Osteoblast (primary cell): ENCODE measurements at regions not wholly inside any gene's neighbourhood (a gene's known extent, or its start where the extent isn't known, plus 50 kb on each side); places are given as distances from the start of the nearest gene placed in this dataset.
"Not testable (repeated sequence)": the region's sequence is repeated elsewhere in the genome, so short reads cannot be mapped to it uniquely, and the experiment has no call there.

Source experiments
- DNase-seq: peaks from one replicate; pipeline ENCODE4 v3.0.0; 2011; ENCODE audit warnings: low spot score, mixed read lengths; ENCODE audit not compliant: insufficient read length; ENCODE audit errors: missing footprints
- H2AFZ ChIP-seq: 2 replicates; pipeline ENCODE4 v1.6.0; 2011; ENCODE audit warnings: mild to moderate bottlenecking, low read length
- H3K27ac ChIP-seq: 2 replicates; pipeline ENCODE4 v1.5.1; 2011; ENCODE audit warnings: mild to moderate bottlenecking, low read depth, low read length, moderate library complexity
- H3K27me3 ChIP-seq: 2 replicates; pipeline ENCODE4 v1.6.0; 2012; ENCODE audit warnings: mild to moderate bottlenecking, control low read depth, inconsistent platforms, low read length, moderate library complexity; ENCODE audit not compliant: insufficient read depth
- H3K36me3 ChIP-seq: 2 replicates; pipeline ENCODE4 v1.5.1; 2011; ENCODE audit warnings: mild to moderate bottlenecking, low read length, control low read depth, moderate library complexity; ENCODE audit not compliant: insufficient read depth
- H3K4me1 ChIP-seq: 2 replicates; pipeline ENCODE4 v1.5.1; 2011; ENCODE audit warnings: mild to moderate bottlenecking, low read length, control low read depth, moderate library complexity; ENCODE audit not compliant: insufficient read depth
- H3K4me2 ChIP-seq: 2 replicates; pipeline ENCODE4 v1.6.0; 2011; ENCODE audit warnings: mild to moderate bottlenecking, low read length; ENCODE audit not compliant: insufficient read depth
- H3K4me3 ChIP-seq: fragments of 200-600 bp; sonication (generic); 3 replicates; pipeline ENCODE4 v1.5.1; 2012; ENCODE audit warnings: mild to moderate bottlenecking, low read length, inconsistent platforms; ENCODE audit not compliant: insufficient read depth
- H3K79me2 ChIP-seq: 2 replicates; pipeline ENCODE4 v1.6.0; 2012; ENCODE audit warnings: mild to moderate bottlenecking, low read length, control low read depth, inconsistent platforms; ENCODE audit not compliant: insufficient read depth
- H3K9me3 ChIP-seq: 2 replicates; pipeline ENCODE4 v1.5.1; 2011; ENCODE audit warnings: low read depth, low read length, control low read depth
- H4K20me1 ChIP-seq: 2 replicates; pipeline ENCODE4 v1.6.0; 2012; ENCODE audit warnings: mild to moderate bottlenecking, low read length, control low read depth; ENCODE audit not compliant: insufficient read depth
- CTCF ChIP-seq: IDR thresholded peaks from 2 replicates; pipeline ENCODE4 v1.5.1; 2011; ENCODE audit warnings: mild to moderate bottlenecking, low read depth, low read length, moderate library complexity; ENCODE audit errors: extremely low read depth

DNA sequence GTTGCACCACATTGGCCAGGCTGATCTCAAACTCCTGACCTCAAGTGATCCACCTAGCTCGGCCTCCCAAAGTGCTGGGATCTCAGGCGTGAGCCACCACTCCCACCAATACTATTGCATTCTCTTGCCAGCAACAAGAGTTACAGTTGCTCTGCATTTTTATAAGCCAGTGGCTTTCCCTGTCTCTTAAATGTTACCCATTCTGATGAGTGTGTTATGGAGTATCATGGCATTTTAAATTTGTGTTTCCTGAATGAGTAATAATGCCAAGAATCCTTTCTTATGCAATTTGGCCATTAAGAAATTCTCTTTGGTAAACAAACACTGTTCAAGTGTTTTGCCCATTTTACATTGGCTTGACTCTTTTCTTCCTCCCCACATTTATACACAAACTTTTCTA, 163.0 kb downstream of the PPIAL4G start:
- not testable (repeated sequence) for H3K36me3 ChIP-seq, H3K4me3 ChIP-seq, H3K4me2 ChIP-seq, DNase-seq, H2AFZ ChIP-seq, H3K9me3 ChIP-seq, H3K79me2 ChIP-seq, H3K4me1 ChIP-seq, H3K27ac ChIP-seq, H4K20me1 ChIP-seq
- H3K27me3 ChIP-seq, result peaks cover 30% of the 10 kb centered on the region

- Histone ChIP-seq H3K79me2 (no peaks in the 10 kb centered on the region), H3K27me3 (peaks cover 25% of the 10 kb centered on the region), H3K27ac (no peak overlapping the region), H3K4me1 (peaks cover 3% of the 10 kb centered on the region), H3K4me3 (peak overlapping the region; percentile 67), H3K9me3 (no peaks in the 10 kb centered on the region), H2AFZ (peak overlapping the region; percentile 91), H3K4me2 (peak overlapping the region; percentile 80), H3K36me3 (no peaks in the 10 kb centered on the region), H4K20me1 (no peaks in the 10 kb centered on the region)
- no peak for DNase-seq
- TF ChIP-seq CTCF, result no peak
Observed at GRCh38 chr1:148318904-148319242, 164.2 kb downstream of the PPIAL4G start.

DNA sequence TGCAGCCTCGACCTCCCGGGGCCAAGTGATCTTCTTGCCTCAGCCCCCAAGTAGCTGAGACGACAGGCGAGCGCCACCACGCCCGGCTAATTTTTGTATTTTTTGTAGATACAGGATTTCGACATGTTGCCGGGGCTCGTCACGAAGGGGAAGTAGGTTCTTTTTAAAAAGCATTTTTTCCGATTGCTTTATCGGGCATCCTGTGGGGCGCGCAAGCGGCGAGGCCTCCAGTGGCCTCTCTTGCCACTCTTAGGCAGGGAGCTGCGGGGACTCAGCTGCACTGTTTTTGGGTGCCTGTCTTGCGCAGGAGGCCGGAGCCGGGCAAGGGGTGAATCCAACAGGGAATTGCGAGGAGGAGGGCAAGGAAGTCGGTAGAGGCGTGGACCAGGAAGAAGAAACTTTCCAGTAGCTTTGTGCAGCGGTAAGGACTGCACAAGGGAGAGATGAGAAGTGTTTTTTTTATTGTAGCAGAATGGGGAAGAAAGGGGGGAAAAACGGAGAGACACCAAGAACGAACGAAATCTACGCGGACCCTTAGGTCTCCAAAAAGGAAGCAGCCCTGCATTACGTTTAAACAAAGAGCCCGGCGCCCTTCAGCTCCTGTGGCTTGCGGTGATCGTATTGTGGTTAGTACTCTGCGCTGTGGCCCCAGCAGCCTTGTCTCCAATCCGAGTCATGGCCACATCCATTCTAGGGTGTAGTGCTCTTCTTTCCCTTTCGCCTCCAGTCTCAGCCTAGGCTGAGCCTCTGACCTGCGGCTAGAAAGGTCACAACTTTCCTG, 164.8 kb downstream of the PPIAL4G start:
- peak overlapping the region; percentile 67 for H3K4me3 ChIP-seq
- TF ChIP-seq CTCF, result no peak
- H3K4me2 ChIP-seq, result peak overlapping the region; percentile 80
- H3K27me3 ChIP-seq, result peaks cover 25% of the 10 kb centered on the region
- no peaks in the 10 kb centered on the region for H3K36me3 ChIP-seq
- H3K79me2 ChIP-seq, result no peaks in the 10 kb centered on the region
- H4K20me1 ChIP-seq, result no peaks in the 10 kb centered on the region
- peaks cover 3% of the 10 kb centered on the region for H3K4me1 ChIP-seq
- H3K9me3 ChIP-seq, result no peaks in the 10 kb centered on the region
- H3K27ac ChIP-seq, result no peak overlapping the region
- peak overlapping the region; percentile 91 for H2AFZ ChIP-seq
- DNase-seq, result peak; percentile 57

- H3K4me2 ChIP-seq, result peak overlapping the region; percentile 80
- peak overlapping the region; percentile 91 for H2AFZ ChIP-seq
- peak; percentile 35 for DNase-seq
- no peaks in the 10 kb centered on the region for H3K9me3 ChIP-seq
- no peaks in the 10 kb centered on the region for H3K79me2 ChIP-seq
- H3K36me3 ChIP-seq, result no peaks in the 10 kb centered on the region
- no peak for TF ChIP-seq CTCF
- H3K27ac ChIP-seq, result no peak overlapping the region
- H3K27me3 ChIP-seq, result peaks cover 28% of the 10 kb centered on the region
- peak overlapping the region; percentile 67 for H3K4me3 ChIP-seq
- H3K4me1 ChIP-seq, result peaks cover 3% of the 10 kb centered on the region
- no peaks in the 10 kb centered on the region for H4K20me1 ChIP-seq
Observed at GRCh38 chr1:148317288-148317985, 165.4 kb upstream of the NBPF11 start.
